Fibroblast of pulmonary artery (primary cell): ENCODE measurements at regions not wholly inside any gene's neighbourhood (a gene's known extent, or its start where the extent isn't known, plus 50 kb on each side); places are given as distances from the start of the nearest gene placed in this dataset.

Experiments used
- DNase-seq: peaks from one replicate; pipeline ENCODE4 v3.0.0-alpha.2; 2010; ENCODE audit warnings: low read depth
- H3K4me3 ChIP-seq: replicated peaks from 2 replicates; pipeline ENCODE4 v1.5.1; 2011; ENCODE audit warnings: low read depth, mild to moderate bottlenecking, control low read depth, low read length, moderate library complexity
- CTCF ChIP-seq: IDR thresholded peaks from 2 replicates; pipeline ENCODE4 v1.5.1; 2011; ENCODE audit warnings: mild to moderate bottlenecking, control low read depth, low read length, inconsistent platforms; ENCODE audit errors: missing control alignments

DNA sequence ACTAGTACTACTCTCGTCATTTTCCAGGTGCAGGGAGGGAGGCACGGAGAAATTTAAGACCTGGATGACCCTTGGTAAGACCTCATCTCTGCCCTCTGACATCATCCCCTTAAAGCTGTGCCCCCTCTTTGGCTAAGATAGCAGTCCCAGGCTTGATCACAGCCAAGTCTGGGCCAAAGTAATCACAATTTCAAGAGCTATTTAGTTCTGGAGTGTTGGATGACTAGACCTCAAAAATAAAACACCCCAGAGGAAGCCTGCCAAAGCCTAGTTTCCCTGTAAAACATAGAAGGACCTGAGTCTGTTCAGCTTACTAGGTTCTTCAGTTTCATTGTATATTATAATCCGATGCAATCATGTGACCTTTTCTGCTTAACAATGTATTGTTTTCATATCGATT lies 144.6 kb upstream of the ARHGEF9 start:
- no peak for DNase-seq
- no peak overlapping the region for H3K4me3 ChIP-seq
- no peak for TF ChIP-seq CTCF

GRCh38 chrX:63927848-63928247 lies 142.8 kb upstream of the ARHGEF9 start:
- DNase-seq: no peak
- TF ChIP-seq CTCF: no peak
- no peak overlapping the region for H3K4me3 ChIP-seq

GRCh38 chrX:63922221-63922620 lies 137.2 kb upstream of the ARHGEF9 start:
- TF ChIP-seq CTCF: no peak
- DNase-seq: peak; percentile 12
- H3K4me3 ChIP-seq: no peak overlapping the region

- DNase-seq: no peak
- H3K4me3 ChIP-seq: no peak overlapping the region
- TF ChIP-seq CTCF: no peak
Measured at GRCh38 chrX:63920875-63921274, 135.9 kb upstream of the ARHGEF9 start.

DNA sequence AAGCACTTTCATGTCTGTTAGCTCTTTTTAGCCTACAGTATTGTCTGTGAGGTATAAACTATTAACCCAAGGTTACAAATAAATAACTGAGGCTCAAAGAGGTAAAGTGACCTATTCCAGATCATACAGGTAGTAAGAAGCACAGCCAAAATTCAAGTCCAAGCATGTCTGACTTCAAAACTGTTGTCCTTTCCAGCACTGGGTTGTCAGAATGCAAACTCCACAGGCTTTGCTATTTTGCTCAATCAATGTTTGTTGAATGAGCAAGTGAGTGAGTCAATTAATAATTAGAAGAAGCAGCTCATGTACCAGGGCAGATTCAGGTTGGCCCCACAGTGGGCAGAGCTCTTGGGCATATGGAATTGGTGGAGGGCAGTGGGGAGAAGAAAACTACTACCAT lies 134.1 kb upstream of the ARHGEF9 start:
- no peak for TF ChIP-seq CTCF
- H3K4me3 ChIP-seq: no peak overlapping the region
- DNase-seq: no peak

- TF ChIP-seq CTCF: no peak
- DNase-seq: no peak
- no peak overlapping the region for H3K4me3 ChIP-seq
Measured at GRCh38 chrX:63918611-63919010, 133.6 kb upstream of the ARHGEF9 start.

- DNase-seq: no peak
- no peak for TF ChIP-seq CTCF
- no peak overlapping the region for H3K4me3 ChIP-seq
Measured at GRCh38 chrX:63917296-63917695, 132.3 kb upstream of the ARHGEF9 start.
